NAMALWA (cell line): ENCODE measurements at regions not wholly inside any gene's neighbourhood (a gene's known extent, or its start where the extent isn't known, plus 50 kb on each side); places are given as distances from the start of the nearest gene placed in this dataset.

Source experiments
- DNase-seq: peaks from one replicate; pipeline ENCODE4 v3.0.0-alpha.2; 2015; ENCODE audit warnings: low spot score

- no peak for DNase-seq
Measured at GRCh38 chr10:4018054-4018511, 233.1 kb upstream of the KLF6 start.

- no peak for DNase-seq
Measured at GRCh38 chr10:4017336-4017735, 232.3 kb upstream of the KLF6 start.

DNA sequence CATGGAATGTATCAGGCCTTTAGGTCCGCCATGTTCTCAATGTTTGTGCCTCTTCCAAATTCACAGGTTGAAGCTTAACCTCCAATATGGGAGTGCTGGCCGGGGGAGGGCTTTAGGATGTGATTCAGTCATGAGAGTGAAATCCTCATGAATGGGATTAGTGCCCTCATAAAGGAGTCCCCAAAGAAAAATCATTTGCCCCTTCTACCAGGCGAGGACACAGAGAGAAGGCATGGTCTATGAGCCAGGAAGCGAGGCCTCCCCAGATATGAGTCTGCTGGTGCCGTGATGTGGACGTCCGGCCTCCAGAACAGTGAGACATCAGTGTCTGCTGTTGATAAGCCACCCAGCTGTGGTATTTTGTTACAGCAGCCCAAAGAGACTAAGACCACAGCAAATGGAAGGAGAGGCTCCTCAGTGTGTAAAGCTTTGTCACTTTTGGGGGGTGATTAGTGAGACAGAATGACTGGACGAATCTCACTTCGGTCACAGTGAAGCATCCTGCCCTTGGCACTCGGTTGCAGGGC is 231.3 kb upstream of the KLF6 start:
- no peak for DNase-seq

GRCh38 chr10:4013651-4014121 is 228.7 kb upstream of the KLF6 start:
- DNase-seq, result no peak

DNA sequence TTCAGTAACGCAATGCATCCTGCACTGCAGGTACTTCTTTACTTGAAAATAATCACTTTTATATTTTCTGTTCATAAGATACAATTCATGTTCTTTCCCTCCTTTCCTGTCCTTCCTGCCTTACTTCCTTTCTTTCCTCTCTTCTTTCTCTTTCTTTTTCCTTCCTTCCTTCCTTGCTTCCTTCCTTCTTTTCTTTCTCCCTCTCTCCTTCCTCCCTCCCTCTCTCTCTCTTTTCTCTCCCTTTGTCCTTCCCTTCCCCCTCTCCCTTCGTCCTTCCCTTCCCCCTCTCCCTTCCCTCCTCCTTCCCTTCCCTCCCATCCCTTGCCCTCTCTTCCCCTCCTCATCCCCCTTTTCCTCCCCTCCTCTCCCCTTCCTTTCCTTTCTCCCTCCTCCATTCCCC is 227.8 kb upstream of the KLF6 start:
- no peak for DNase-seq

DNA sequence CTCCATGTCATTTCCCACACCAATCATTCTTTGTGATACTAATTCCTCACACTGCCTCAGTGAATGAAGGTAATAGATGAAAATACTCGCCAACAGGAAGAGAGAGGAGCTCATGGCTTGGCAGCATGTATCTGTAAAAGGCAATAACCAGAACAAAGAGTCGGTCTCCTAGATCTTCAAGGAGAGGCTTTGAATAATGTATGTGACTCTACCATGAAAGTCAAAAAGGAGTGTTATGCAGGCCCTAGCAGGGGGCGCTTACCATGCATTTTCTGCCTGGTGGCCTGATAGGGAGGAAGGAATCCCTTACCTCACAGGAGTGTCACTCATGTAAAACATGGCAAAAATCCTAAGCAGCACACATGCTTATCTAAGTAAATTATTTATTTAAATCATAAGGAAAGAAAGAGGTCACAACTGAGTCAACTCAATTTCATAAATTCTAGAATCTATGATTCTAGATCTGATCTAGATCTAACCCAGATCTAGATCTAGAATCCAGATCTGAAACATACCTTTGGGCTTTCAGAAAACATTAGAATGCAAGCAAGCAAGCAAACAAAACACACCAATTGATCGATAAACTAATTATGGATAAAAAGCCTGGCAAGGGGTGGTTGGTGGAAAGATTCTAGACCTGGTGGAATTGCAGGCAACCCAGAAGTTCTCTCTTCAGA is 226.3 kb upstream of the KLF6 start:
- no peak for DNase-seq

DNA sequence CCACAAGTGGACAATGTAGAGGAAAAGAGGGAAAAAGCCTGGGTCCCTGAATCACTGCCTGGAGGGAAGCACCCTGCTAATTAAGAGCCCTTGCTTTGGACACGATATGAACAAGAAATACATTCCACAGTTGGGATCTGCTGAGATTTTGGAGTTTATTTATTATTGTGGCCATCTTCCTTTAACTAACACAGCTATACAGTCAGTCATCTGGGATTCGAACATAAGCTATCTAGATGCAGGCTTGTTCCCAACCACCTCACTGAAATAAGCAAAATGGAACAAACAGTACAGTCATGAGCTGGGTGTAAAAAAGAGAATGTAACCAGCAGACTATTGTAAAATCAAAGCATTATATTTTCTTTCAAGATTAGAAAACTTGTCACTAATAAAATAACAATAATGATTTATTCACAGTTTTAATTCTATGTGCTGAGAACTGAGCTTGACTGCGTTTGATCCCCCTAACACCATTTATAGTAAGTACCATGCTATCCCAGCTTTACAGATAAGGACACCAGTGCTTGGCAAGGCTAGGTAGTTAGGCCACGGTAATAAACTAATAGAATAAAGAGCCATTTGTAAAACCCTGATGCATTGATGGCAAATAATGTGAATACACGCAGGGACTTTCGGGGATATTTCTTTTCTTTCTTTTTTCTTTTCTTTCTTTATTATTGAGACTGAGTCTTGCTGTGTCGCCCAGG is 223.8 kb upstream of the KLF6 start:
- DNase-seq, result no peak

- no peak for DNase-seq
Measured at GRCh38 chr10:4007771-4008170, 222.8 kb upstream of the KLF6 start.

DNA sequence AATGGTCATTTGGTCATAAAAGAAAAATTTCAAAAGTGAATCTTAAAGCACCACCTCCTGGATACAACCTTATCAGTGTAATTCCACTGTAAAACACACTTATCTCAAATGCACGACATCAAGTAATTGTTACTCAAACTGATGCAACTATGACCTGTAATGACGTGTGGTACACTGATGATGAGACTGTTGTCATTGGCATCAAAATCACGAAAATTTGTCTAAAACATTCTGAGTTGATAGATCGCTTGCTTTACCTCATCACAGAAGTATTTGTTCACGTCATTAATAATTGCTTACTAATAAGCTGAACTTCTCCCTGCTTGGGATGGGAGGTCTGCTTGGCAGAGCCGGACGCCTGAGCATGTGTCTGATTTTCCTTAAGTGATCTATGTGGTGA is 221.8 kb upstream of the KLF6 start:
- no peak for DNase-seq

DNA sequence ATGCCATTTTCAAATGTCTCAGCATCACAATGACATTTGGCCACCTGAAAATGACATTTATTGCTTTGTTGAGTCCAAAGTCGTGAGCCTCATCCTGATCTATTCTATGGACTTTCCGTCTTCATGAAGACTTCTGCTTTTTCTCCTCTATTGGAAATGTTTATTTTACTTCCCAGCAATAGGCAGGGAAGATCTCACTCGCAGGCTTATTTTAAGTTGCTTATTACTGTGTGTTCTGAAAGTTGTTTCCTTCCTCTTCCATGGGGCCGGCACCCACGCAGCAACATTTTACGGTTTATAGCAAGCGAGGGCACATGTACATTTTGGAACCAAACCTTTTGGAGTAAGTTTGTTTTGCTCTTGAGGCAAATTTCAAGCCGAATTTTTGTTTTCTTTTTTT is 221.0 kb upstream of the KLF6 start:
- DNase-seq, result no peak

GRCh38 chr10:4004990-4005389 is 220.0 kb upstream of the KLF6 start:
- no peak for DNase-seq

DNA sequence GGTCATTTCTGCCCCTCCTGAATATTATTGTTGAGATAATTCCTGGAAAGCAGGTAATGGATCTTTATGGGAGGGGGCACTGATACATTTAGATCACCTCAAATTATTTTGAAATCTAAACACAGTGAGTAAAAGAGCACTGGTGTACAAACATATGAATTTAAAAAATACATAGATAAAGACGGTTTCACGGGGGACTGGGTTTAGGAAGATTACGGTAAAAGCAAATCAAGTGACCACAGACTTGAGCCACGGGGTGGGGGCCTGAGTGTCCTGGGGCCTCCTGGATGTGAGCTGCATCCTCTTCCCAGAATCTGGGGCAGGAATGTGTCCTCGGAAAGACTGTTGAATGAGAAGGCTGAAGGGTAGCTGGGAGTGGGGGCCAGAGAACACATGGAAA is 219.1 kb upstream of the KLF6 start:
- DNase-seq, result no peak

GRCh38 chr10:4003348-4003973 is 218.5 kb upstream of the KLF6 start:
- DNase-seq, result no peak

DNA sequence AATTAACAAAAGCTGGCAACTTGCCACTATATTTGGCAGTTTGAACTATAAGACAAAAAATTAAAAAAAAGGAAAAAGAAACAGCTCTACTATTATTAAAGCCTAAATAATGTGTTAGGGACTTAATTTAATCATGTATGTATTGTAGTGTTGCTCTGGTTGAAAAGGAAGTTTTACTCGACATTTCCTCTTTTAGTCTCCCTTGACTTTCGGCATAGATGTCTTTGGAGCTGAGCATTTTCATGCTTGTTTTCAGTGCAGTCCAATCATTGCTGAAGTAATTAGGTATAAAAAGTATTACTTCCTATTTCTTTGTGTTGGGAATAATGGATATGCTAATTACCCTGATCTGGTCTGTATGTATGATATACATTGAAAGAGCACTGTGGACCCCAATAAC is 216.8 kb upstream of the KLF6 start:
- DNase-seq, result no peak

DNA sequence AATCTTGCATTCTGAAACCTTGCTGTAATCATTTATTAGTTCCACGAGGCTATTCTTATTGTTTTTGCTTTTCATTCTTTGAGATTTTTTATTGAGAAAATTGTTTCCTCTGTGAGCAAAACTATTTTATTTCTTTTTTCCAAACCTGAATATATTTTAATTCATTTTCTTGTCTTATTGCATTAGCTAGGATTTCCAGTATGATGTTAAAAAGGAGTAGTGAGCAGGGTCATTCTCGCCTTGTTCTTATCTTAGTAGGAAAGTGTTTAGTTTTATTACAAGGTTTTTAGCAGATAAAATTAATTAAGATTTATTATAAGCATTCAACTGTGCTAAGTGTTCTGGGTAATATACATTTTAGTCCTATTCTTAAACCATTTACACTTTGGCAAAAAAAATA is 214.6 kb upstream of the KLF6 start:
- no peak for DNase-seq

- DNase-seq, result no peak
Measured at GRCh38 chr10:3996697-3997096, 211.7 kb upstream of the KLF6 start.

GRCh38 chr10:3995302-3996210 is 210.5 kb upstream of the KLF6 start:
- no peak for DNase-seq

DNA sequence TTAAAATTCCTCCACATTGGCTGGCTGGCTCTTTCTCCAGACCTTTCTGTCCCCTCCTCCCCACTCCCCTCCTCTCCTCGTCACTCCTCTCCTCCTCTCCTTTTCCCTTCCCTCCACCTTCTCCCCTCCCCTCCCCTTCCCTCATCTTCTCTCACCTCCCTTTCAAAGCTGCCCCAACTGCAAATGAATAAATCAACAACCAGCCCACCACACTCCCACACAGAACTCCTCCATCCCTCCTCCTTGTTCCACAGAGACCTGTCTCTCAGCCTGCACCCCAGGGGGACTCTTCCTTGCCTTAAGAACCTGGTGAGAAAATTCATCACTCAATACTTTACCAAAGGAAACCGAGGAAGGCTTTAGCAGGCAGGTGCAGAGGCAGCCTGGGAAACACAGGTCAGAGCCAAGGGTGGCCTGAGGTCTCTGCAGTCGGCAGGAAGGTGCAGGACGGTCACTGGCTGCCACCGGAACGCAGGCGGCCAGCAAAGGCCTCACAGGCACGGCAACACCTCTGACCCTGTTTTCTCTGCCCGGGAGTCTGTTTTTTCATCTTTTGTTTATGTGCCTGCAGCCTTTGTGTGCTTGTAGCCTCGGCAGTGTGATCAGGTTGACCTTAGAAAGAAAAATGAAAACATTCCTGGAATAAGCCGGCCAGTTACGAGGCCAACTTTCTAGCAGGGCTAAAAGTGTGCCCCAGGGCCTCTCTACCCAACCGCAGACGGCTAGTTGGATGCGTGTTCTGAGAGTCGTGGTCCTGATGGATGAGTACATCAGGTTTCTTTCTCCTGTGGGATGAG is 207.6 kb upstream of the KLF6 start:
- DNase-seq, result no peak

DNA sequence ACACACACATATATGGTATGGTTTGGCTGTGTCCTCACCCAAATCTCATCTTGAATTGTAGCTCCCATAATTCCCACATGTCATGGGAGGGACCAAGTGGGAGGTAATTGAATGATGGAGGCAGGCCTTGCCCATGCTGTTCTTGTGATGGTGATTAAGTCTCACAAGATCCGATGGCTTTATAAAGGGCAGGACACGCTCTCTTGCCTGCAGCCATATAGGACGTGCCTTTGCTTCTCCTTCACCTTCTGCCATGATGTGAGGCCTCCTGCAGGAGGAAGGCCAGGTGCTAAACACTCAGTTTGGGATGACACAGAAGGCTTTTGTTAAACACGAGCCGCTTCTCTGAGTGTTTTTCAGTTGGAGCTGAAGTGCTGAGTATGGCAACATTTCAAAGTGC is 205.3 kb upstream of the KLF6 start:
- DNase-seq, result no peak

- DNase-seq, result no peak
Measured at GRCh38 chr10:3987143-3987974, 202.3 kb upstream of the KLF6 start.
